ENCODE measurements at regions not wholly inside any gene's neighbourhood (a gene's known extent, or its start where the extent isn't known, plus 50 kb on each side); places are given as distances from the start of the nearest gene placed in this dataset.

- Mint-ChIP-seq H3K4me1 (no peaks in the 10 kb centered on the region), H3K36me3 (ENCODE audit: low read depth) (no peaks in the 10 kb centered on the region), H3K27me3 (no peaks in the 10 kb centered on the region), H3K4me3 (no peak overlapping the region), H3K9me3 (no peaks in the 10 kb centered on the region), H3K27ac (no peak overlapping the region)
- no peak for DNase-seq
- ChIA-PET CTCF (no interaction called here), POLR2A (no interaction called here)
These were observed 962.1 kb downstream of the JRKL start for GRCh38 chr11:97351939-97352338.

- no peak overlapping the region for H3K4me3 Mint-ChIP-seq
- no peak for DNase-seq
- H3K36me3 Mint-ChIP-seq (ENCODE audit: low read depth): no peaks in the 10 kb centered on the region
- H3K27me3 Mint-ChIP-seq: no peaks in the 10 kb centered on the region
- POLR2A ChIA-PET: no interaction called here
- no peak overlapping the region for H3K27ac Mint-ChIP-seq
- no peaks in the 10 kb centered on the region for H3K4me1 Mint-ChIP-seq
- CTCF ChIA-PET: no interaction called here
- no peaks in the 10 kb centered on the region for H3K9me3 Mint-ChIP-seq
These were observed 964.2 kb downstream of the JRKL start for GRCh38 chr11:97354026-97354425.

GRCh38 chr11:97354576-97354975, 964.8 kb downstream of the JRKL start:
- no peak overlapping the region for H3K4me3 Mint-ChIP-seq
- H3K36me3 Mint-ChIP-seq (ENCODE audit: low read depth): no peaks in the 10 kb centered on the region
- CTCF ChIA-PET: no interaction called here
- H3K9me3 Mint-ChIP-seq: no peaks in the 10 kb centered on the region
- POLR2A ChIA-PET: no interaction called here
- no peaks in the 10 kb centered on the region for H3K27me3 Mint-ChIP-seq
- no peaks in the 10 kb centered on the region for H3K4me1 Mint-ChIP-seq
- H3K27ac Mint-ChIP-seq: no peak overlapping the region
- no peak for DNase-seq

- Mint-ChIP-seq H3K4me3 (no peak overlapping the region), H3K36me3 (ENCODE audit: low read depth) (no peaks in the 10 kb centered on the region), H3K27ac (no peak overlapping the region), H3K4me1 (no peaks in the 10 kb centered on the region), H3K9me3 (no peaks in the 10 kb centered on the region), H3K27me3 (no peaks in the 10 kb centered on the region)
- ChIA-PET CTCF (no interaction called here), POLR2A (no interaction called here)
- DNase-seq: no peak
These were observed 965.4 kb downstream of the JRKL start for GRCh38 chr11:97355230-97355629.

GRCh38 chr11:97356144-97356543, 966.3 kb downstream of the JRKL start:
- no peaks in the 10 kb centered on the region for H3K4me1 Mint-ChIP-seq
- ChIA-PET POLR2A (no interaction called here), CTCF (no interaction called here)
- H3K9me3 Mint-ChIP-seq: no peaks in the 10 kb centered on the region
- no peak overlapping the region for H3K27ac Mint-ChIP-seq
- no peaks in the 10 kb centered on the region for H3K36me3 Mint-ChIP-seq (ENCODE audit: low read depth)
- DNase-seq: no peak
- no peak overlapping the region for H3K4me3 Mint-ChIP-seq
- H3K27me3 Mint-ChIP-seq: no peaks in the 10 kb centered on the region

GRCh38 chr11:97359016-97359415, 969.2 kb downstream of the JRKL start:
- ChIA-PET CTCF (no interaction called here), POLR2A (no interaction called here)
- no peak overlapping the region for H3K4me3 Mint-ChIP-seq
- no peaks in the 10 kb centered on the region for H3K4me1 Mint-ChIP-seq
- no peaks in the 10 kb centered on the region for H3K27me3 Mint-ChIP-seq
- DNase-seq: no peak
- no peaks in the 10 kb centered on the region for H3K36me3 Mint-ChIP-seq (ENCODE audit: low read depth)
- H3K9me3 Mint-ChIP-seq: no peaks in the 10 kb centered on the region
- no peak overlapping the region for H3K27ac Mint-ChIP-seq

GRCh38 chr11:97361812-97362378, 972.1 kb downstream of the JRKL start:
- CTCF ChIA-PET: no interaction called here

GRCh38 chr11:97363331-97363730, 973.5 kb downstream of the JRKL start:
- Mint-ChIP-seq H3K4me3 (no peak overlapping the region), H3K27me3 (no peaks in the 10 kb centered on the region), H3K27ac (no peak overlapping the region), H3K36me3 (ENCODE audit: low read depth) (no peaks in the 10 kb centered on the region), H3K9me3 (peaks cover 11% of the 10 kb centered on the region), H3K4me1 (no peaks in the 10 kb centered on the region)
- no peak for DNase-seq
- ChIA-PET CTCF (no interaction called here), POLR2A (no interaction called here)

More at GRCh38 chr11:97361812-97362378, 972.1 kb downstream of the JRKL start:
- peaks cover 5% of the 10 kb centered on the region for H3K9me3 Mint-ChIP-seq
- no peak overlapping the region for H3K27ac Mint-ChIP-seq
- no peaks in the 10 kb centered on the region for H3K27me3 Mint-ChIP-seq
- DNase-seq: no peak
- no peaks in the 10 kb centered on the region for H3K36me3 Mint-ChIP-seq (ENCODE audit: low read depth)
- POLR2A ChIA-PET: no interaction called here
- no peak overlapping the region for H3K4me3 Mint-ChIP-seq
- no peaks in the 10 kb centered on the region for H3K4me1 Mint-ChIP-seq

GRCh38 chr11:97364047-97364446, 974.2 kb downstream of the JRKL start:
- Mint-ChIP-seq H3K36me3 (ENCODE audit: low read depth) (no peaks in the 10 kb centered on the region), H3K9me3 (peaks cover 14% of the 10 kb centered on the region), H3K4me1 (no peaks in the 10 kb centered on the region), H3K27me3 (no peaks in the 10 kb centered on the region), H3K4me3 (no peak overlapping the region), H3K27ac (no peak overlapping the region)
- POLR2A ChIA-PET: no interaction called here
- CTCF ChIA-PET: no interaction called here
- DNase-seq: no peak

- Mint-ChIP-seq H3K27me3 (no peaks in the 10 kb centered on the region), H3K4me3 (no peak overlapping the region), H3K4me1 (no peaks in the 10 kb centered on the region), H3K36me3 (ENCODE audit: low read depth) (no peaks in the 10 kb centered on the region), H3K27ac (no peak overlapping the region), H3K9me3 (peaks cover 19% of the 10 kb centered on the region)
- POLR2A ChIA-PET: no interaction called here
- DNase-seq: no peak
- CTCF ChIA-PET: no interaction called here
These were observed 977.7 kb downstream of the JRKL start for GRCh38 chr11:97367406-97368083.

GRCh38 chr11:97389270-97389669, 999.5 kb downstream of the JRKL start:
- DNase-seq: no peak
- Mint-ChIP-seq H3K27me3 (no peaks in the 10 kb centered on the region), H3K27ac (no peak overlapping the region), H3K4me3 (no peak overlapping the region), H3K36me3 (ENCODE audit: low read depth) (no peaks in the 10 kb centered on the region), H3K9me3 (peaks cover 7% of the 10 kb centered on the region), H3K4me1 (no peaks in the 10 kb centered on the region)
- ChIA-PET POLR2A (no interaction called here), CTCF (no interaction called here)

GRCh38 chr11:97398246-97398645, 1008.4 kb downstream of the JRKL start:
- ChIA-PET CTCF (no interaction called here), POLR2A (no interaction called here)
- no peaks in the 10 kb centered on the region for H3K36me3 Mint-ChIP-seq (ENCODE audit: low read depth)
- no peaks in the 10 kb centered on the region for H3K27me3 Mint-ChIP-seq
- DNase-seq: no peak
- no peak overlapping the region for H3K4me3 Mint-ChIP-seq
- H3K4me1 Mint-ChIP-seq: no peaks in the 10 kb centered on the region
- no peak overlapping the region for H3K27ac Mint-ChIP-seq
- peaks cover 12% of the 10 kb centered on the region for H3K9me3 Mint-ChIP-seq

- DNase-seq: no peak
- Mint-ChIP-seq H3K4me1 (no peaks in the 10 kb centered on the region), H3K9me3 (peaks cover 21% of the 10 kb centered on the region), H3K27ac (no peak overlapping the region), H3K36me3 (ENCODE audit: low read depth) (no peaks in the 10 kb centered on the region), H3K4me3 (no peak overlapping the region), H3K27me3 (no peaks in the 10 kb centered on the region)
- POLR2A ChIA-PET: no interaction called here
- CTCF ChIA-PET: no interaction called here
These were observed 1019.3 kb downstream of the JRKL start for GRCh38 chr11:97409141-97409540.

GRCh38 chr11:97414801-97415200, 1025.0 kb downstream of the JRKL start:
- Mint-ChIP-seq H3K27ac (no peak overlapping the region), H3K4me3 (no peak overlapping the region), H3K4me1 (no peaks in the 10 kb centered on the region), H3K9me3 (peaks cover 13% of the 10 kb centered on the region), H3K36me3 (ENCODE audit: low read depth) (no peaks in the 10 kb centered on the region), H3K27me3 (no peaks in the 10 kb centered on the region)
- POLR2A ChIA-PET: no interaction called here
- no peak for DNase-seq
- CTCF ChIA-PET: no interaction called here

Data from activated CD4-positive, alpha-beta T cell treated with anti-CD3 and anti-CD28 coated beads, Interleukin-2, amount 10 ng/mL, durations not matched to agents 7 days and 5 days (primary cell).